ENCODE measurements at regions not wholly inside any gene's neighbourhood (a gene's known extent, or its start where the extent isn't known, plus 50 kb on each side); places are given as distances from the start of the nearest gene placed in this dataset.

- TF ChIP-seq NFIC (IDR thresholded peaks at IDR 0.05) (no peak), EP300 (IDR thresholded peaks at IDR 0.05; ENCODE audit: borderline replicate concordance) (no peak), TAF1 (IDR thresholded peaks at IDR 0.05; ENCODE audit: low read depth) (no peak), YY1 (IDR thresholded peaks at IDR 0.05; ENCODE audit: low read depth) (no peak), ZBTB7A (IDR thresholded peaks at IDR 0.05; ENCODE audit: low read depth) (no peak), FOXM1 (IDR thresholded peaks at IDR 0.05; ENCODE audit: borderline replicate concordance, low read depth) (no peak), EGR1 (IDR thresholded peaks at IDR 0.05) (no peak), RAD21 (IDR thresholded peaks at IDR 0.05; ENCODE audit: low read depth) (no peak), TEAD4 (IDR thresholded peaks at IDR 0.05) (no peak)
- TF ChIP-seq, protein P1, sequence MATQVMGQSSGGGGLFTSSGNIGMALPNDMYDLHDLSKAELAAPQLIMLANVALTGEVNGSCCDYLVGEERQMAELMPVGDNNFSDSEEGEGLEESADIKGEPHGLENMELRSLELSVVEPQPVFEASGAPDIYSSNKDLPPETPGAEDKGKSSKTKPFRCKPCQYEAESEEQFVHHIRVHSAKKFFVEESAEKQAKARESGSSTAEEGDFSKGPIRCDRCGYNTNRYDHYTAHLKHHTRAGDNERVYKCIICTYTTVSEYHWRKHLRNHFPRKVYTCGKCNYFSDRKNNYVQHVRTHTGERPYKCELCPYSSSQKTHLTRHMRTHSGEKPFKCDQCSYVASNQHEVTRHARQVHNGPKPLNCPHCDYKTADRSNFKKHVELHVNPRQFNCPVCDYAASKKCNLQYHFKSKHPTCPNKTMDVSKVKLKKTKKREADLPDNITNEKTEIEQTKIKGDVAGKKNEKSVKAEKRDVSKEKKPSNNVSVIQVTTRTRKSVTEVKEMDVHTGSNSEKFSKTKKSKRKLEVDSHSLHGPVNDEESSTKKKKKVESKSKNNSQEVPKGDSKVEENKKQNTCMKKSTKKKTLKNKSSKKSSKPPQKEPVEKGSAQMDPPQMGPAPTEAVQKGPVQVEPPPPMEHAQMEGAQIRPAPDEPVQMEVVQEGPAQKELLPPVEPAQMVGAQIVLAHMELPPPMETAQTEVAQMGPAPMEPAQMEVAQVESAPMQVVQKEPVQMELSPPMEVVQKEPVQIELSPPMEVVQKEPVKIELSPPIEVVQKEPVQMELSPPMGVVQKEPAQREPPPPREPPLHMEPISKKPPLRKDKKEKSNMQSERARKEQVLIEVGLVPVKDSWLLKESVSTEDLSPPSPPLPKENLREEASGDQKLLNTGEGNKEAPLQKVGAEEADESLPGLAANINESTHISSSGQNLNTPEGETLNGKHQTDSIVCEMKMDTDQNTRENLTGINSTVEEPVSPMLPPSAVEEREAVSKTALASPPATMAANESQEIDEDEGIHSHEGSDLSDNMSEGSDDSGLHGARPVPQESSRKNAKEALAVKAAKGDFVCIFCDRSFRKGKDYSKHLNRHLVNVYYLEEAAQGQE (IDR thresholded peaks at IDR 0.05; ENCODE audit: low read depth) = no peak
- TF ChIP-seq, protein P2, sequence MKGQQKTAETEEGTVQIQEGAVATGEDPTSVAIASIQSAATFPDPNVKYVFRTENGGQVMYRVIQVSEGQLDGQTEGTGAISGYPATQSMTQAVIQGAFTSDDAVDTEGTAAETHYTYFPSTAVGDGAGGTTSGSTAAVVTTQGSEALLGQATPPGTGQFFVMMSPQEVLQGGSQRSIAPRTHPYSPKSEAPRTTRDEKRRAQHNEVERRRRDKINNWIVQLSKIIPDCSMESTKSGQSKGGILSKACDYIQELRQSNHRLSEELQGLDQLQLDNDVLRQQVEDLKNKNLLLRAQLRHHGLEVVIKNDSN (IDR thresholded peaks at IDR 0.05) = no peak
- TF ChIP-seq, protein P3, sequence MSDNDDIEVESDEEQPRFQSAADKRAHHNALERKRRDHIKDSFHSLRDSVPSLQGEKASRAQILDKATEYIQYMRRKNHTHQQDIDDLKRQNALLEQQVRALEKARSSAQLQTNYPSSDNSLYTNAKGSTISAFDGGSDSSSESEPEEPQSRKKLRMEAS (IDR thresholded peaks at IDR 0.05) = no peak
These were observed 409.1 kb upstream of the GRIA1 start for GRCh38 chr5:153081385-153081784.

Data from Ishikawa (cell line).